Keratinocyte (primary cell): ENCODE measurements at regions not wholly inside any gene's neighbourhood (a gene's known extent, or its start where the extent isn't known, plus 50 kb on each side); places are given as distances from the start of the nearest gene placed in this dataset.

ENCODE experiments used
- CTCF ChIP-seq, 3 experiments: IDR thresholded peaks in 1 of 3; conservative IDR thresholded peaks in 1 of 3; optimal IDR thresholded peaks in 1 of 3; 2 replicates in 2 of 3; 3 replicates in 1 of 3; pipeline versions ENCODE3 to v1.5.1; 2011; ENCODE audit warnings: low read length in 3 of 3, mild to moderate bottlenecking in 3 of 3, moderate library complexity in 2 of 3, control low read depth in 1 of 3, inconsistent platforms in 1 of 3; ENCODE audit not compliant: insufficient read depth in 2 of 3; ENCODE audit errors: extremely low read depth in 1 of 3
- EZH2 ChIP-seq: IDR thresholded peaks from one replicate; pipeline ENCODE4 v1.6.1; 2012; ENCODE audit warnings: inconsistent platforms, mild to moderate bottlenecking, low read length, moderate library complexity

DNA sequence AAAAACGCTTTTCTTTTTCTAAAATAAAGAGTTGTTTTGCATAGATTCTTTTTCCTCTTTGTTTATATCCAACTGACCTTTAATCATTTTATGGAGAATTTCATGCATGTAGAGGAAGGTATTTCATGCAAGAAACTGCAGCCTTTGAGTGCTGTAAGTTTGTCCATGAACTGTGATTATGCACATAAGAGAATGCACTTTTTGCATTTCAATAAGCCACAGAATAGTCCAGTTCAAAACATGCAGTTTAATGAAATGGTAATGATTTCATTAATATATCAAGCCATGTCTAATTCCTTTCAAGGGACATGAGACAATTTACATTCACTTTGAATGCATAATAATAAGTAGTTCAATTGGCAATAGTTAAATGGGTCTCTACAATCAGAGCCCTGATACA lies 386.3 kb downstream of the LRATD1 start:
- TF ChIP-seq CTCF (optimal IDR thresholded peaks at IDR 0.05 in 1 of 3, IDR thresholded peaks at IDR 0.05 in 1 of 3, conservative IDR thresholded peaks at IDR 0.05 in 1 of 3; ENCODE audit: extremely low read depth in 1 of 3, insufficient read depth in 2 of 3, low read length in 3 of 3) (no peak), EZH2 (no peak)
